ENCODE measurements at regions not wholly inside any gene's neighbourhood (a gene's known extent, or its start where the extent isn't known, plus 50 kb on each side); places are given as distances from the start of the nearest gene placed in this dataset.

- no peak for DNase-seq (ENCODE audit: low read depth)
- no peaks in the 10 kb centered on the region for H3K27me3 ChIP-seq (ENCODE audit: control insufficient read depth, insufficient read depth, low read length)
- no peak for FAIRE-seq
- no peak for TF ChIP-seq CTCF (IDR thresholded peaks at IDR 0.05; ENCODE audit: insufficient read depth, low read length, severe bottlenecking)
- H3K4me3 ChIP-seq (ENCODE audit: low read depth, low read length), result no peak overlapping the region
- H3K36me3 ChIP-seq (ENCODE audit: control insufficient read depth, insufficient read depth, low read length), result no peaks in the 10 kb centered on the region
These were observed 244.3 kb upstream of the NR4A3 start for GRCh38 chr9:99577351-99577750.

GRCh38 chr9:99578666-99579065 lies 243.0 kb upstream of the NR4A3 start:
- TF ChIP-seq CTCF (IDR thresholded peaks at IDR 0.05; ENCODE audit: insufficient read depth, low read length, severe bottlenecking), result no peak
- H3K4me3 ChIP-seq (ENCODE audit: low read depth, low read length), result no peak overlapping the region

GRCh38 chr9:99579964-99580363 lies 241.7 kb upstream of the NR4A3 start:
- FAIRE-seq (no peak), DNase-seq (ENCODE audit: low read depth) (no peak)
- H3K4me3 ChIP-seq (ENCODE audit: low read depth, low read length), result no peak overlapping the region
- no peaks in the 10 kb centered on the region for H3K36me3 ChIP-seq (ENCODE audit: control insufficient read depth, insufficient read depth, low read length)
- no peaks in the 10 kb centered on the region for H3K27me3 ChIP-seq (ENCODE audit: control insufficient read depth, insufficient read depth, low read length)
- no peak for TF ChIP-seq CTCF (IDR thresholded peaks at IDR 0.05; ENCODE audit: insufficient read depth, low read length, severe bottlenecking)

More at GRCh38 chr9:99578666-99579065, 243.0 kb upstream of the NR4A3 start:
- DNase-seq (ENCODE audit: low read depth) (no peak), FAIRE-seq (no peak)
- H3K36me3 ChIP-seq (ENCODE audit: control insufficient read depth, insufficient read depth, low read length), result no peaks in the 10 kb centered on the region
- no peaks in the 10 kb centered on the region for H3K27me3 ChIP-seq (ENCODE audit: control insufficient read depth, insufficient read depth, low read length)

GRCh38 chr9:99582814-99583213 lies 238.9 kb upstream of the NR4A3 start:
- FAIRE-seq (no peak), DNase-seq (ENCODE audit: low read depth) (no peak)
- Histone ChIP-seq H3K4me3 (ENCODE audit: low read depth, low read length) (no peak overlapping the region), H3K36me3 (ENCODE audit: control insufficient read depth, insufficient read depth, low read length) (no peaks in the 10 kb centered on the region), H3K27me3 (ENCODE audit: control insufficient read depth, insufficient read depth, low read length) (no peaks in the 10 kb centered on the region)
- TF ChIP-seq CTCF (IDR thresholded peaks at IDR 0.05; ENCODE audit: insufficient read depth, low read length, severe bottlenecking), result no peak

- no peak for TF ChIP-seq CTCF (IDR thresholded peaks at IDR 0.05; ENCODE audit: insufficient read depth, low read length, severe bottlenecking)
- no peak for FAIRE-seq
These were observed 233.4 kb upstream of the NR4A3 start for GRCh38 chr9:99588299-99588698.

GRCh38 chr9:99588747-99589146 lies 232.9 kb upstream of the NR4A3 start:
- DNase-seq (ENCODE audit: low read depth) (no peak), FAIRE-seq (no peak)
- TF ChIP-seq CTCF (IDR thresholded peaks at IDR 0.05; ENCODE audit: insufficient read depth, low read length, severe bottlenecking), result no peak
- Histone ChIP-seq H3K36me3 (ENCODE audit: control insufficient read depth, insufficient read depth, low read length) (no peaks in the 10 kb centered on the region), H3K4me3 (ENCODE audit: low read depth, low read length) (no peak overlapping the region), H3K27me3 (ENCODE audit: control insufficient read depth, insufficient read depth, low read length) (no peaks in the 10 kb centered on the region)

More at GRCh38 chr9:99588299-99588698, 233.4 kb upstream of the NR4A3 start:
- DNase-seq (ENCODE audit: low read depth), result no peak
- Histone ChIP-seq H3K36me3 (ENCODE audit: control insufficient read depth, insufficient read depth, low read length) (no peaks in the 10 kb centered on the region), H3K27me3 (ENCODE audit: control insufficient read depth, insufficient read depth, low read length) (no peaks in the 10 kb centered on the region), H3K4me3 (ENCODE audit: low read depth, low read length) (no peak overlapping the region)

All from bronchial epithelial cell (primary cell).